ENCODE measurements at regions not wholly inside any gene's neighbourhood (a gene's known extent, or its start where the extent isn't known, plus 50 kb on each side); places are given as distances from the start of the nearest gene placed in this dataset.
"Not testable (repeated sequence)": the region's sequence is repeated elsewhere in the genome, so short reads cannot be mapped to it uniquely, and the experiment has no call there.

DNA sequence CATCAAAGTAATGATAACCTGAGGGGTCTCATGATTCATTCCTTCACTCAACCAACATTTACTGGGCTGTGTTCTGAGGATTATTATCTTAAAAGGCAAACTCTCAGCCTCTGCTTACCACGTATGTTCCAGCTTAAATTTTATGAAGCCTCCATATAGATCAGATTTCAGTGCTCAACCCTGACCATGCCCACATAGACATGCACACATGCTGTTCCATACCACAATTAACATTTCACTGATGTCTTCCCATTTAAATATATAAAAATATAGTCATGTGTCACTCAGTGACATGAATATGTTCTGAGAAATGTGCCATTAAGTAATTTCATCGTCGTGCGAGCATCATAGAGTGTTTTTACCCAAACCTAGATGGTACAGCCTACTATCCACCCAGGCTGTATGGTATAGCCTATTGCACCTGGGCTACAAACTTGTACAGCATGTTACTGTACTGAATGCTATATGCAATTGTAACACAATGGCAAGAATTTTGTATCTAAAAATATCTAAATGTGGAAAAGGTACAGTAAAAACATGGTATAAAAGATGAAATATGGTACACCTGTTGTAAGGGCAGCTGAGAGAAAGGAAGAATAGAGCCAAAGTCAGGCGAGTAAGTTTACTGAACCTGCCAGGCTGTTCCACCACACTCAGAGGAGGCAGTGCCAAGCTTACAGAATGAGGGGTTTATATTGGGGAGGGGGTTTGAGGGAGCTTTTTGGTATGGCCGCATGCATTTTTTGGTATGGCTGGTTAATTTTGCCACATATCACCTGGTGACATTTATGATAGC, 134.7 kb upstream of the ETV3 start:
- no peak for DNase-seq (ENCODE audit: low spot score)
- intact Hi-C loops (cut with micrococcal nuclease): no loop called here
- Mint-ChIP-seq H3K27me3 (ENCODE audit: low read depth) (no peaks in the 10 kb centered on the region), H3K4me3 (ENCODE audit: low read depth) (no peak overlapping the region), H3K27ac (no peak overlapping the region), H3K9me3 (no peaks in the 10 kb centered on the region), H3K4me1 (ENCODE audit: low read depth) (no peaks in the 10 kb centered on the region), H3K36me3 (ENCODE audit: low read depth) (no peaks in the 10 kb centered on the region)

GRCh38 chr1:157272264-157272663, 134.1 kb upstream of the ETV3 start:
- no peaks in the 10 kb centered on the region for H3K9me3 Mint-ChIP-seq
- no peaks in the 10 kb centered on the region for H3K4me1 Mint-ChIP-seq (ENCODE audit: low read depth)
- intact Hi-C loops (cut with micrococcal nuclease): no loop called here
- H3K4me3 Mint-ChIP-seq (ENCODE audit: low read depth): no peak overlapping the region
- no peak for DNase-seq (ENCODE audit: low spot score)
- H3K27ac Mint-ChIP-seq: no peak overlapping the region
- no peaks in the 10 kb centered on the region for H3K36me3 Mint-ChIP-seq (ENCODE audit: low read depth)
- H3K27me3 Mint-ChIP-seq (ENCODE audit: low read depth): no peaks in the 10 kb centered on the region

DNA sequence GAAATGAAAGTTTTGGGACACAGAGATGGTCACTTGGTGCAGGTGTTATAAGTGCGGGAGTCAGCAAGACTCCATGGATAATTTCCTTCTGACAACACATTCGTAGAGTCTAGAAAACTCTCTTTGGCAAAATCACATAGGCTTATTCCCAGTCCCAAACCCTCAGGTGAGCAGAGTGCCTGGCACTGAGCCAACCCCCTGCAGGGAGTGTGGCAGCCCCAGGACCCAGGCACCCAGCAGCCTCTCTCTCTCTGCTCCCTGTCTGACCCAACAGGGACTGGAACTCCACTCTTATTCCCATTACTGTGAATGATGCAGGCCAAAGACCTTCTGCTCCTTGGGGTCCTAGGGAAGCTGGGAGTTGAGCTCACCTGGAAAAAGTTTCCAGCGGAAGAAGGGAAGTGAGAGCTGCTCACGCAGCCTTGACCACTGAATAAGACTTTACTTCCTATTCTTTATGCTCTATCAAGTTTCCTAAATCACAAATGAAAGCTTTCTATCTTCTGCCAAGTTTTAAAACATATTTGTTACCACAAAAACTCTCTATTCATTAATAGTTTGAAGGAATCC, 132.6 kb upstream of the ETV3 start:
- Mint-ChIP-seq H3K27me3 (ENCODE audit: low read depth) (peaks cover 4% of the 10 kb centered on the region), H3K9me3 (no peaks in the 10 kb centered on the region), H3K4me3 (ENCODE audit: low read depth) (no peak overlapping the region), H3K27ac (no peak overlapping the region), H3K36me3 (ENCODE audit: low read depth) (no peaks in the 10 kb centered on the region), H3K4me1 (ENCODE audit: low read depth) (no peaks in the 10 kb centered on the region)
- no peak for DNase-seq (ENCODE audit: low spot score)
- intact Hi-C loops (cut with micrococcal nuclease): no loop called here

GRCh38 chr1:157269656-157270375, 131.6 kb upstream of the ETV3 start:
- Mint-ChIP-seq H3K27ac (no peak overlapping the region), H3K4me1 (ENCODE audit: low read depth) (no peaks in the 10 kb centered on the region), H3K4me3 (ENCODE audit: low read depth) (no peak overlapping the region), H3K9me3 (no peaks in the 10 kb centered on the region), H3K27me3 (ENCODE audit: low read depth) (peaks cover 5% of the 10 kb centered on the region), H3K36me3 (ENCODE audit: low read depth) (no peaks in the 10 kb centered on the region)
- no peak for DNase-seq (ENCODE audit: low spot score)
- intact Hi-C loops (cut with micrococcal nuclease): no loop called here

DNA sequence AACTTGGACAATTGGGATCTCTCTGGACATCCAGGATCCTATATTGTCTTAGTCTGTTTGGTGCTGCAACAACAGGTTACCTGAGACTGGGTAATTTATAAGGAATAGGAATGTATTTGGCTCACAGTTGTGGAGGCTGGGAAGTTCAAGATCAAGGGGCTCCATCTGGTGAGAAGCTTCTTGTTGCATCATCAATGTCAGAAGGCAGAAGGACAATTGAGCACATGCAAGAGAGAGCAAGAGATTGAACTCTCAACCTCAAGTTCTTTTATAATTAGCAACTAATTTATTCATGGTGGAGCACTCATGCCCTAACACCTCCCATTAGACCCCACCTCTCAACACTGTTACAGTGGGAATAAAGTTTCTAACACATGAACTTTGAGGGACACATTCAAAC, 124.7 kb upstream of the ETV3 start:
- H3K4me3 Mint-ChIP-seq (ENCODE audit: low read depth): no peak overlapping the region
- H3K27ac Mint-ChIP-seq: no peak overlapping the region
- H3K4me1 Mint-ChIP-seq (ENCODE audit: low read depth): no peaks in the 10 kb centered on the region
- peaks cover 5% of the 10 kb centered on the region for H3K27me3 Mint-ChIP-seq (ENCODE audit: low read depth)
- DNase-seq (ENCODE audit: low spot score): no peak
- intact Hi-C loops (cut with micrococcal nuclease): no loop called here
- H3K36me3 Mint-ChIP-seq (ENCODE audit: low read depth): no peaks in the 10 kb centered on the region
- peaks cover 5% of the 10 kb centered on the region for H3K9me3 Mint-ChIP-seq

DNA sequence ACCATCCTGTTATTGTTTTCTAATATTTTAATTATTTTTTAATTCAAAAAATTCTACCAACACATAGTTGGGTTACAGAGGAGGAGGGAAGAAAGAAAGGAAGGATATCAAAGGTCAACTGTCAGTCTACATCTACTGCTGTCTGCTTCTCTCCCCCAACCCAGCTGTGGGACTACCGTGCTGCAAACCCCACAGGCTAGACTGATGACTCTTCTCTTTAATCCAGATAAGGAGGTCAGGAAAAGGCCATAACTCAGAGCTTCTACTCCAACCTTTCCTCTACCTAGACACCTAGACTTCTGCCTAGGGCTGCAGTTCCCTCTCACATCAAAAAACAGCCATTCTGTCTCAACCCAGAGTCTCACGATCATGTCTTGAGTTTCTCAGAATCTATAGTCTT, 124.2 kb upstream of the ETV3 start:
- Mint-ChIP-seq H3K27ac (no peak overlapping the region), H3K4me3 (ENCODE audit: low read depth) (no peak overlapping the region), H3K36me3 (ENCODE audit: low read depth) (no peaks in the 10 kb centered on the region), H3K9me3 (peaks cover 5% of the 10 kb centered on the region), H3K27me3 (ENCODE audit: low read depth) (peaks cover 5% of the 10 kb centered on the region), H3K4me1 (ENCODE audit: low read depth) (no peaks in the 10 kb centered on the region)
- intact Hi-C loops (cut with micrococcal nuclease): no loop called here
- DNase-seq (ENCODE audit: low spot score): no peak

DNA sequence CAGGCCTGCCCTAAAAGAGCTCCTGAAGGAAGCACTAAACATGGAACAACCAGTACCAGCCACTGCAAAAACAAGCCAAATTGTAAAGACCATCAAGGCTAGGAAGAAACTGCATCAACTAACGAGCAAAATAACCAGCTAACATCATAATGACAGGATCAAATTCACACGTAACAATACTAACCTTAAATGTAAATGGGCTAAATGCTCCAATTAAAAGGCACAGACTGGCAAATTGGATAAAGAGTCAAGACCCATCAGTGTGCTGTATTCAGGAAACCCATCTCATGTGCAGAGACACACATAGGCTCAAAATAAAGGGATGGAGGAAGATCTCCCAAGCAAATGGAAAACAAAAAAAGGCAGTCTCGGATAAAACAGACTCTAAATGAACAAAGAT, 117.7 kb upstream of the ETV3 start:
- peaks cover 13% of the 10 kb centered on the region for H3K27me3 Mint-ChIP-seq (ENCODE audit: low read depth)
- H3K4me1 Mint-ChIP-seq (ENCODE audit: low read depth); H3K36me3 Mint-ChIP-seq (ENCODE audit: low read depth); H3K27ac Mint-ChIP-seq; intact Hi-C loops (cut with micrococcal nuclease); DNase-seq (ENCODE audit: low spot score); H3K9me3 Mint-ChIP-seq; H3K4me3 Mint-ChIP-seq (ENCODE audit: low read depth): not testable (repeated sequence)

GRCh38 chr1:157254183-157254582, 116.0 kb upstream of the ETV3 start:
- intact Hi-C loops (cut with micrococcal nuclease); DNase-seq (ENCODE audit: low spot score); H3K4me3 Mint-ChIP-seq (ENCODE audit: low read depth); H3K27ac Mint-ChIP-seq; H3K4me1 Mint-ChIP-seq (ENCODE audit: low read depth); H3K9me3 Mint-ChIP-seq; H3K36me3 Mint-ChIP-seq (ENCODE audit: low read depth): not testable (repeated sequence)
- H3K27me3 Mint-ChIP-seq (ENCODE audit: low read depth): peaks cover 13% of the 10 kb centered on the region

DNA sequence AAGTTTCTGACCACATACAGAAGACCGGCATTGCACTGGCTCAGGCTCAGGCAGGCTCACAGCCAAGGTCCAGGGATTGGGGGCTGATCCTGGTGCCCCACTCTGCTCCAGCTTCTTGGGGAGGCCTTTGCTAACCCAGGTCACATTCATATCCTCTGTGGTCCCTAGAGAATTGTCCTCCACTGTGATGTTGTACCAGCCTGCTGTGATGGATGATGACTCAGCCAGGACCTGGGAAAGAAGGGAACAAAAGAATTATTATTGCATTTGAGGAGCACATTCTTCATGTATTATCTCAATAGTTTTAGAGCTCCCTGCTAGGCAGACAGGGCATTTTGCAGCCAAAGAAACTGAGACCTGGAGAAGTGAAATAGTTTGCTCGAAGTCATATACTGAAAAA, 114.3 kb upstream of the ETV3 start:
- Mint-ChIP-seq H3K4me1 (ENCODE audit: low read depth) (peaks cover 2% of the 10 kb centered on the region), H3K9me3 (no peaks in the 10 kb centered on the region), H3K27ac (no peak overlapping the region), H3K36me3 (ENCODE audit: low read depth) (no peaks in the 10 kb centered on the region), H3K4me3 (ENCODE audit: low read depth) (no peak overlapping the region), H3K27me3 (ENCODE audit: low read depth) (peaks cover 16% of the 10 kb centered on the region)
- DNase-seq (ENCODE audit: low spot score): no peak
- intact Hi-C loops (cut with micrococcal nuclease): no loop called here

GRCh38 chr1:157249739-157250138, 111.5 kb upstream of the ETV3 start:
- intact Hi-C loops (cut with micrococcal nuclease): no loop called here
- Mint-ChIP-seq H3K27me3 (ENCODE audit: low read depth) (peaks cover 15% of the 10 kb centered on the region), H3K9me3 (no peaks in the 10 kb centered on the region), H3K36me3 (ENCODE audit: low read depth) (no peaks in the 10 kb centered on the region), H3K27ac (no peak overlapping the region), H3K4me3 (ENCODE audit: low read depth) (no peak overlapping the region), H3K4me1 (ENCODE audit: low read depth) (peaks cover 2% of the 10 kb centered on the region)
- DNase-seq (ENCODE audit: low spot score): no peak

GRCh38 chr1:157249326-157249725, 111.1 kb upstream of the ETV3 start:
- peaks cover 2% of the 10 kb centered on the region for H3K4me1 Mint-ChIP-seq (ENCODE audit: low read depth)
- H3K36me3 Mint-ChIP-seq (ENCODE audit: low read depth): no peaks in the 10 kb centered on the region
- no peaks in the 10 kb centered on the region for H3K9me3 Mint-ChIP-seq
- no peak overlapping the region for H3K4me3 Mint-ChIP-seq (ENCODE audit: low read depth)
- intact Hi-C loops (cut with micrococcal nuclease): no loop called here
- no peak for DNase-seq (ENCODE audit: low spot score)
- H3K27me3 Mint-ChIP-seq (ENCODE audit: low read depth): peaks cover 16% of the 10 kb centered on the region
- H3K27ac Mint-ChIP-seq: no peak overlapping the region

DNA sequence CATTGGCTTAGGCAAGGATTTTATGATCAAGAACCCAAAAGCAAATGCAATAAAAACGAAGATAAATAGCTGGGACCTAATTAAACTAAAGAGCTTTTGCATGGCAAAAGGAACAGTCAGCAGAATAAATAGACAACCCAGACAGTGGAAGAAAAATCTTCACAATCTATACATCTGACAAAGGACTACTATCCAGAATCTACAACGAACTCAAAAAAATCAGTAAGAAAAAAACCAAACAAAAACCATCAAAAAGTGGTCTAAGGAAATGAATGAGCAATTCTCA, 109.5 kb upstream of the ETV3 start:
- H3K4me3 Mint-ChIP-seq (ENCODE audit: low read depth); H3K9me3 Mint-ChIP-seq; H3K27ac Mint-ChIP-seq; intact Hi-C loops (cut with micrococcal nuclease); H3K36me3 Mint-ChIP-seq (ENCODE audit: low read depth); DNase-seq (ENCODE audit: low spot score); H3K4me1 Mint-ChIP-seq (ENCODE audit: low read depth): not testable (repeated sequence)
- peaks cover 14% of the 10 kb centered on the region for H3K27me3 Mint-ChIP-seq (ENCODE audit: low read depth)

DNA sequence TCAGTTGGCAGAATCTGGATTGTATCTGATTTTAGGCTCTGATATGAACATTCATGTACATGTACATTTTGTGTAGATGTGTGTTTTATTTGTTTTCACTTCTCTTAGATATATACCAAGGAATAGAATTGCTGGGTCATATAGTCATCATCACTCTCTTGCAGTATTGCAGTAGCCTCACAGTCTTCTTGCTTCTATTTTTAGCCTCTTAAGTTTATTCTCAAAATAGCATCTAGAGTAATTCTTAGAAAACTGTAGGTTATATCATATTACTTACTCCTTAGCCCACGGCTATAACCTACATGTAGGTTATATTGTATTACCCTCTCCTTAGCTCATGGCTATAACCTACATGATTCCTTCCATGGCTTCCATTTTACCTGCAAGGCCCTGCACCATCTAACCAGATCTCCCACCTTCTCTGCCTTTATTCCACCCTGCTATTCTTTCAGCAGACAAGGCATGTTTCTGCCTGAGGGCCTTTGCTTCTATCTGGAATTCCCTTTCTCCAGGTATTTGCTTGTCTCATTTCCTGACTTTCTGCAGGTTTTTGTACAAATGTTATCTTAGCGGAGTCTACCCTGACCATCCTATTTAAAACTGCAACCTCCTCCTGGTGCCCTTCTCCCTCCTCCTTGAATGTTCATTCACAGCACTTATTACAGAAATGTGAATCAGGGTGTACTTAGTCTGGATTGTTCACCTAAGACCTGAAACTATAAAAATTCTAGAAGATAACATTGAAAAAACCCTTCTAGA, 109.0 kb upstream of the ETV3 start:
- intact Hi-C loops (cut with micrococcal nuclease): no loop called here
- Mint-ChIP-seq H3K4me3 (ENCODE audit: low read depth) (no peak overlapping the region), H3K27ac (no peak overlapping the region), H3K9me3 (no peaks in the 10 kb centered on the region), H3K27me3 (ENCODE audit: low read depth) (peaks cover 14% of the 10 kb centered on the region), H3K4me1 (ENCODE audit: low read depth) (peaks cover 2% of the 10 kb centered on the region), H3K36me3 (ENCODE audit: low read depth) (no peaks in the 10 kb centered on the region)
- DNase-seq (ENCODE audit: low spot score): no peak

All from activated T-helper 2 cell treated with anti-CD3 and anti-CD28 coated beads, Interferon-gamma antibody, Interleukin-2, Interleukin-4, amounts not matched to agents 10 μg/mL and 5 μg/mL and 100 μg/mL, durations not matched to agents 14 hours and 24 hours and 36 hours (primary cell).